Gastrocnemius medialis (tissue), 4 donors: ENCODE measurements at regions not wholly inside any gene's neighbourhood (a gene's known extent, or its start where the extent isn't known, plus 50 kb on each side); places are given as distances from the start of the nearest gene placed in this dataset.

Experiments
- CTCF ChIP-seq, 5 experiments: fragments of 450-650 bp in 3 of 5; fragments of 200-600 bp in 2 of 5; sonication (generic) in 2 of 5; IDR thresholded peaks in 4 of 5; conservative IDR thresholded peaks in 1 of 5; 1 replicate in 4 of 5; 2 replicates in 1 of 5; pipeline ENCODE4 v1.5.1; 2016 to 2019; ENCODE audit warnings: antibody characterized with exemption in 5 of 5, mild to moderate bottlenecking in 3 of 5, moderate library complexity in 3 of 5
- POLR2A ChIP-seq, 2 donors: fragments of 450-650 bp; IDR thresholded peaks; one replicate each; pipeline ENCODE4 v1.6.1; 2017; ENCODE audit warnings: antibody characterized with exemption in 2 of 2, mild to moderate bottlenecking in 2 of 2, moderate library complexity in 2 of 2

- TF ChIP-seq CTCF (IDR thresholded peaks at IDR 0.05 in 4 of 5, conservative IDR thresholded peaks at IDR 0.05 in 1 of 5) (no peak), POLR2A (IDR thresholded peaks at IDR 0.05) (no peak)
These were observed 554.2 kb downstream of the CDH26 start for GRCh38 chr20:60512443-60512842.
